HG03025 (cell line): ENCODE measurements at regions not wholly inside any gene's neighbourhood (a gene's known extent, or its start where the extent isn't known, plus 50 kb on each side); places are given as distances from the start of the nearest gene placed in this dataset.
"Not testable (repeated sequence)": the region's sequence is repeated elsewhere in the genome, so short reads cannot be mapped to it uniquely, and the experiment has no call there.

ENCODE experiments used
- ATAC-seq: cut with Tn5 transposase; IDR thresholded peaks from one replicate; pipeline ENCODE4 v1.9.1; 2021; ENCODE audit warnings: mild to moderate bottlenecking, moderate library complexity; ENCODE audit not compliant: unreplicated experiment, low FRiP score

DNA sequence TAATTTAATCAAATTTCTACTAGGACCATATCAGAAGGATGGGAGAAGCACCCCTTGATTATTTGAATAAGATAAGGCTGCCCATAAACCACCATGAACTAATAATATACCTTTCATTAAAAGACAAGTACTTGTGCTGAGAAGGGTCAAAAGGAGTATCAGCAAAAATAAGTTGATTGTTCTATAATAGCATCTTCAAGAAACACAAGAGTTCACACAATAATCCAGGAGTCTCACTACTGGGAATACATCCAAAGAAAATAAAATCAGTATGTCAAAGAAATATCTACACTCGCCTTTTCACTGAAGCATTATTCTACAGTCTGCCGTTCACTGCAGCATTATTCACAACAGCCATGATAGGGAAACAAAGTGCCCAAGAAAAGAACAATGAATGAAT lies 1310.1 kb upstream of the PCDH9 start:
- no peak for ATAC-seq

- no peak for ATAC-seq
These were observed 1305.2 kb upstream of the PCDH9 start for GRCh38 chr13:68535329-68535728.

DNA sequence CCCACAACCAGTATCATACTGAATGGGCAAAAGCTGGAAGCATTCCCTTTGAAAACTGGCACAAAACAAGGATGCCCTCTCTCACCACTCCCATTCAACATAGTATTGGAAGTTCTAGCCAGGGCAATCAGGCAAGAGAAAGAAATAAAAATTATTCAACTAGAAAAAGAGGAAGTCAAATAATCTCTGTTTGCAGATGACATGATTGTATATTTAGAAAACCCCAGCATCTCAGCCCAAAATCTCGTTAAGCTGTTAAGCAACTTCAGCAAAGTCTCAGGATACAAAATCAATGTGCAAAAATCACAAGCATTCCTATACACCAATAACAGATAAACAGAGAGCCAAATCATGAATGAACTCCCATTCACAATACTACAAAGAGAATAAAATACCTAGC lies 1297.0 kb upstream of the PCDH9 start:
- not testable (repeated sequence) for ATAC-seq

- ATAC-seq: no peak
These were observed 1293.8 kb upstream of the PCDH9 start for GRCh38 chr13:68523838-68524424.

DNA sequence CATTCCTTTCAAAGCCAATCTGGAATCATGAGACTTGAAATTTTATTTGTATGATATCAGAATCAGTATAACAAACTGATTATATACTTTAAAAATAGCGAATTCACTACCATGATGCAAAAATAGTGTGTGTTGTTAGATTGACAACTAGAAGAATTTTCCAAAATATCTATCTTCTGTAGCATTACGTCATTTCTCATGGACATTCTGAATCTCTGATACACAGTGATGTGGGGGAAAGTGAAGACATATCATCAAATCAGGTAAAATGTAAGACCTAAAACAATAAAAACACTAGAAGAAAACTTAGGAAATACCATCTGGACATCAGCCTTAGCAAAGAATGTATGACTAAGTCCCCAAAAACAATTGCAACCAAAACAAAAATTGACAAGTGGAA lies 1292.0 kb upstream of the PCDH9 start:
- no peak for ATAC-seq

GRCh38 chr13:68509734-68510621 lies 1279.8 kb upstream of the PCDH9 start:
- no peak for ATAC-seq

DNA sequence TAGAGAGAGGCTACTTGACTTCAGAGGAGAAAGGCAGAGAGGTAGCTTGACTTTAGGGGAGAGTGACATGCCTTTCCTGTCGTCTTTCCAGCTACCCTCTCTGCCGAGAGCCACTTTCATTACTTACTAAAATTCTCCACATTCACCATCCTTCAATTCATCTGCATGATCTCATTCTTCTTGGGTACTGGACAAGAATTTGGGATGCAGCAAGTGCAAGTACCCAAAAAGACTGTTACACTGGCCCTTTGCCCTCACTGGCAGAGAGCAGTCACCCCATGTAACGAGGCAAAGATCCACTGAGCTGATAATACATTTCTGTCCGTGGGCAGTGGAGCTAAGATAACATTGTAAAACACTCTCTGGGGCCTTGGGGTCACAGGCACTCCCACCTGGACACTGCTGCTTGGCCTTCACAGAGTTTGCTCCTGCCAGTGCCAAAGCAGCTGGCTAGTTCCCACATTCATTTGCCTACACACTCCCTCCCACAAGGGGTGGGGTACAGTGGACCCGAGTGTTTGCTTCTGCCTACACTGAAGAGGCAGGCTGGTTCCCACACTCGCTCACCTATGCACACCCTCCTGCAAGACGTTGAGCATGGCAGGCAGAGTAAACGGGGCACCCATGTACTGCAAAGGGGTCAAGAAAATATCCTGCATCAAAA lies 1276.9 kb upstream of the PCDH9 start:
- ATAC-seq: no peak

DNA sequence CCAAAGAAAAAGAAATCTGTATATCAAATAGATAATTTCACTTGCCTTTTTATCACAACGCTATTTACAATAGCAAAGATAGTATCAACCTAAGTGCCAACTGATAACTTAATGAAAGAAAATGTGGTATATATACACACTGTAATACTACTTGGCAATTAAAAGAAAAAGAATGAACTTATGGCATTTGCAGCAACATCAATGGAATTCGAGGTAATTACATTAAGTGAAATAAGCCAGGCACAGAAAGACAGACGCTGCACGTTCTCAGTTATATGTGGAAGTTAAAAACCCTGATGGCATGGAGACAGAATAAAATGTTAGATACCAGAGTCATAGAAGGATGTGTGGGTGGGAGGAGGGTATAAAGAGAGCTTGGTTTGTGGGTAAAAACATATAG lies 1260.5 kb upstream of the PCDH9 start:
- ATAC-seq: no peak

DNA sequence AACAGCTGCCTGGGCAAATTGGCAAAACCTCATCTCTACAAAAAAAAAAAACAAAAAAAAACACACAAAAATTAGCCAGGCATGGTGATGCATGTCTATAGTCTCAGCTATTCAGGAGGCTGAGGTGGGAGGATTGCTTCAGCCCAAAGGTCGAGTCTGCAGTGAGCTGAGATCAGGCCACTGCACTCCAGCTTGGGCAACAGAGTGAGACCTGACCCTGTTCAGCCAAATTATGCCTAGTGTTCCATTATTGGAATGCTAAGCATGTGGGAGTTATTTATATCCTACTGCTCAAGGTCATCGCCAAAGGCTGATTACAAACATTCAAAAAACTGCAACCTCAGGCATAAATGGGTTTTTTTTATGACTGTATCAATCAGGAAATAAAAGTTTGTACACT lies 1251.0 kb upstream of the PCDH9 start:
- ATAC-seq: no peak

- no peak for ATAC-seq
These were observed 1243.7 kb upstream of the PCDH9 start for GRCh38 chr13:68473834-68474326.

DNA sequence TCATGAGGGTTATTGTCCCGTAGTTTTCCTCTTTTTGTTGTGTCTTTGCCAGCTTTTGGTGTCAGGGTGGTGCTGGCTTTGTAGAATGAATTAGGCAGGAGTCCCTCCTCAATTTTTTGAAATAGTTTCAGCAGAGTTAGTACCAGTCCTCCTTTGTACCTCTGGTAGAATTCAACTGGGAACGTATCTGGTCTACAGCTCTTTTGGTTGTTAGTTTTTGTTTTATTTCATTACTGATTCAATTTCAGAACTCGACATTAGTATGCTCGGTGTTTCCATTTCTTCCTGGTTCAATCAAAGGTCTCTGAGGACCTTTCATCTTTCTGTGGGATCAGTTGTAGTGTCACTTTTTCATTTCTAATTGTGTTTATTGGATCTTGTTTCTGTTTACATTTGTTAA lies 1237.0 kb upstream of the PCDH9 start:
- ATAC-seq: no peak

DNA sequence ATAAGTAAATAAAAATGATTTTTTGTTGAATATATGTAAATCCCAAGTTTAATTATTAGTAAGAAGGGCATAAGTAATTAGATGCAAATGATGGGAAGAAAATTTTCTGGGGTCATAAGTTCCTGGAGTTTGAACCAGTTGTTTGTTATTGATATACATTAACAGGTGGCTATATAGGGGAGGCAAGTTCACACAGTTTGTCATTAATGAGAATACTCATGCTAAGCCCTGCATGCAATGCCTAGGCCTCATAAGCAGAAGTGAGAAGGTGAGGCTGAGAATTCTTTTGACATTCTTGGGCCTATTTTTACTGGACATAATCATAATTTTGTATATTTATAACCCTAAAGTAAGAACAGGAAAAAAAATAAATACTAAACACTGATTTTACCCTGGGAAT lies 1210.7 kb upstream of the PCDH9 start:
- no peak for ATAC-seq

DNA sequence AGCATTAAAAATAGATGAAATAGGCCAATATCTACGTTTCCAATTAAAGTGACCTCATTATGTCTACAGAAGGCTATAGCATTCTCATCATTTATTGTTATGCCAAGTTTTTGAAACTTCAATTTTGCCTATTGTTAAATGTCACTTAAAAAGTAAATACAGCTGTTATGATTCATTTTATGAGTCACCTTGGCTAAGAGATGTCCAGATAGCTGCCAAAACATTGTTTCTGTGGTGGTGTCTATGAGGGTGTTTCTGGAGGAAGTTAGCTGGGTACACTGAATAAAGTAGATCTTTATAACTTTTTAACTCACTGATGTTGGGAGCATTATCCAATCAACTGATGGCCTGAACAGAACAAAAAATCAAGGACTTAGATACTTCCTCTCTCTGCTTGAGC lies 1209.7 kb upstream of the PCDH9 start:
- no peak for ATAC-seq

DNA sequence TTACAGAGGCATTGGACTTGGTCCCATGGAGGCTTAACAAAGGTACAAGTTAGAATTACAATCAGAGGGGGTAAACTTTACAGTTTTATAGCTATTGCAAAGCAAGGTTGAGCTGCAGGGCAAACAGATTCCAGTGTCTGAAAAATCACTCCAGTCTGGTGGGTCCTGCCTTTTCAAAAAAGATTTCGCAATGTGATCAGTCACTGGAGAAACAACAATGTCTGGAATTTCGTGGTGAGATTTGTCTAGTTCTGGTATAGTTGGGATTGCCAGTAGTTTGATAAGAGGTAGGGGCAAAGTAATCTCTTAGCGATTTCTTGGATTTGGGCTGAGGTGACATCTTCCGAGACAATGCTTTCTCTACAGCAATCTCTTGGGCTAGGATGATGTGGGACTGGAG lies 1198.2 kb upstream of the PCDH9 start:
- no peak for ATAC-seq

DNA sequence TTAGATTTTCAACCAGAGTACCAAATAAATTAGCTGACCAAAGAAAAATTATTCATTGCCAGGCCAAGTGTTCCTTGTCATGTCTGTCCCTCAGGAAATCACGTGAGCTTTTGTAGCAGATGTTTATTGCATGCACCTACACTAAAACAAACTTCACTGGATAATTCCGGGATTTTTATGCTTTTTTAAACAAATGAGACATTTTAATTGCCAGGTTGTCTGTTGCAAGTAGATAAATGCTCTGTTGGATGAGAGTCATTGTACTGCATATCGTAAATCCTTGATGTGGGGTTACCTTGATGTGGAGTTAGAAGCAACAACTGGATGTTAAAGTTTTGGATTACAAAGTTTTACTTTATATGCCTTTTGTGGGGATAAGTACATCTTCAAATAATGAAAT lies 1187.7 kb upstream of the PCDH9 start:
- no peak for ATAC-seq

DNA sequence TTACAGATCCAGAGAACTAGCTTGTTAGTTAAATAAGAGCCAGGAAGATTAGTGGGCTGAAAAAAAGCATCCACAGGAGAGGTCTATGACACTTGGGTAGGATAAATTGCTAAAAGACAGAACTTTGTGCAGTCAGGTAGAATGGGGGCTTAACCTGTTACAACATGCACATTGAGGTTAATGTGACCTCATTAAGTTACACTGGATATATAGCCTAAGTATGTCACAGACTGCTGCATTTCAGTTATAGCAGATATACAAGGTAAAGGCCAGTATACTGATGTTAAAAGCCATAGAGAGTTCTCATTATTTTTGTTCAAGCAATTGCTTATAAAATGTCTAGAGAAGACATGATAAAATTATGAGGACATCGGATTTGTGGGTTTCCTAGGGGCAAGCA lies 1179.9 kb upstream of the PCDH9 start:
- ATAC-seq: no peak

DNA sequence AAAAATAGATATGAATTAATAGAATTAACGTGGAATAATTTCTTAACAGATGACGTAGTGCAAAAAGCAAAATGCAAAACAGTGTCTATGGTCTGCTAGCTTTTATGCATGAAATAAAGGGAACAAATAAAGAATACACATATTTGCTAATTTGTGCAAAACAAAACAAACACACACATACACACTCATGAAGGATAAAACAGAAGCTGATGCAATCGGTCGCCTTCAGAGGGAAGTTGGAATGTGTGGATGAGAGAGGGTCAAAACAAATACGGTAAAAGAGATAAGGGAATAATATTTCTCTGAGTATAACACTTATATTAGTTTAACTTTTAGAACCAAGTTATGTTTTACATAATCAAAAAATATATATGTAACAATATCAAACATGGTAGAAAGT lies 1160.9 kb upstream of the PCDH9 start:
- no peak for ATAC-seq

GRCh38 chr13:68386808-68387207 lies 1156.7 kb upstream of the PCDH9 start:
- ATAC-seq: no peak

DNA sequence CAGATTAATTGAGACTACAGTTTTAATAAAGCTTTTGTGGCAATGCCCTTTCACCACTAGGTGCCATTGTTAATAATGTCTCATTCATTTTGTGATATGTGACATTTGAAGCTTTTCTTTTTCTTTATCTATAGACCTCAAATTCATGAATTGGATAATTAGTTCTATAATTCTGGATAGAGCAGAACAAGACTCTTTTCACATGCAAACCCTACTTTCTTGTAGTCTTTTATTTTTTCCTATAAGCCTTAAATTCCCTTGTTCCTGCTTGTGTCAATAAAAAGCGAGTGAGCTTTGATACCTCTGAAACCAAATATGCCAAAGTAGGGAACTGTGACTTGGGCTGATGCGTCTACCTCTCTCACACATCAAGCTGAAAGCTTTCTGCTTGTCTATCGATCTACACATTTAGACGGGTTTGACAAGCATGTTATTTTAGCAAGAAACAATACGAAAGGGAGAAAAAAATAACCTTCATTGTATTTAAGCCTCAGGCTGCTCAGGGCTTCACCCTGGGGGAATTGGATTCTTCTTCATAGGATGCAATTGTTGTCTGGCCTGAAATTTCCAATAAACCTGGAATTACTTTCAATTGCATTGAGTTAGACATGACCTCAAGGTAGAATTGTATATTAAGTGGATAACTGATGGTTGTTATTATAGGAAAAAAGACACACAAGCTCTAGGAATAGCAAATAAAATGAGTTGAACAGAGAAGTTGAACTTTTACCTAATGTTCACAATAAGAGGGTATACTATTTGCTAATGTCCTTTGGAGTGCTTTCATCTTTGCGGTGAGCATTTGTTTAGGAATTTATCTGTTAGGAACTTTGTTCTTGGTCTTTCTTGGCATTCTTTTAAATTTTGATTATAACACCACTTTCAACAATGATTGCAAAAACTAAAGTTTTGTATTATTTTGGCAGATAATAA lies 1150.2 kb upstream of the PCDH9 start:
- ATAC-seq: no peak

GRCh38 chr13:68378294-68378693 lies 1148.2 kb upstream of the PCDH9 start:
- ATAC-seq: no peak
